ENCODE measurements at regions not wholly inside any gene's neighbourhood (a gene's known extent, or its start where the extent isn't known, plus 50 kb on each side); places are given as distances from the start of the nearest gene placed in this dataset.
"Not testable (repeated sequence)": the region's sequence is repeated elsewhere in the genome, so short reads cannot be mapped to it uniquely, and the experiment has no call there.

DNA sequence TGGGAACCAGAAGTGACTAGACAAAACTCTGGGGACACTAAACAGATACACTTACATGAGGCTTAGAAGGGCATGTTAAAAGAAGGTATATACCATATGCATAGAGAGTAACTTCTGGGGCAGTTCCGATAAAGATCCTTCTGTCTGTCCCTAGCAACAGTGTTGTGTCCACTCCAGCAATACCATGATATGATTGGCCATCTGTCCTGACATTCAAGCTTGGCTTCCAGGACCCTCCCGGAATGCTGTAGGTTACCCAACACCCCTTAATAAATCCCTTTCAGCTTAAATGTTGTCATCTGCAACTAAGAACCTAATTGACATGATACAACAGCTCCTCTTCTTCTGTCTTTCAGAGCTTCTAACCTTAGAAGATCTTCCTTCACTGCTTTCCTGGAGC is 307.7 kb downstream of the OMA1 start:
- Mint-ChIP-seq H3K36me3 (ENCODE audit: low read depth) (no peaks in the 10 kb centered on the region), H3K4me1 (no peaks in the 10 kb centered on the region), H3K27me3 (peaks cover 6% of the 10 kb centered on the region), H3K4me3 (no peak overlapping the region), H3K9me3 (no peaks in the 10 kb centered on the region), H3K27ac (no peak overlapping the region)
- DNase-seq (no peak), ATAC-seq (no peak)

DNA sequence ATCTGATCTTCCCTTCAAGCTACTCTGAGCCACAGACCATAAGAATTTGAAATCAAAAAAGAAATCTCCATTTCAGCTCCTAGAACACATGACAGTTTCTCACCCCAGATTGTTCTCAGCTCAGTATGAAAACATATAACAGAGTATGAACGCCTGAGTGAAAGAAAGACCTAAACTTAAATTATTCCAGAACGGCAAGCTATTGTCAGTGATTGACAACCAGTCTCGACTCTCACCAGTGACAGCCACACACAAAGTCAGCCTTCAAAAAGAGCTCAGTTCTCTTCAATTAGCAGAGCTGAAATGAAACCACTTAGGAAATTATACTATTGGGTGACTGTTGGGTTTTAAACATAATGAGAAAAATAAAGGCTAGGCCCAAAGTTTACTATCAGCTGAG is 312.8 kb downstream of the OMA1 start:
- Mint-ChIP-seq H3K4me1 (no peaks in the 10 kb centered on the region), H3K27ac (no peak overlapping the region), H3K4me3 (no peak overlapping the region), H3K27me3 (peaks cover 6% of the 10 kb centered on the region), H3K9me3 (no peaks in the 10 kb centered on the region), H3K36me3 (ENCODE audit: low read depth) (no peaks in the 10 kb centered on the region)
- DNase-seq (no peak), ATAC-seq (no peak)

DNA sequence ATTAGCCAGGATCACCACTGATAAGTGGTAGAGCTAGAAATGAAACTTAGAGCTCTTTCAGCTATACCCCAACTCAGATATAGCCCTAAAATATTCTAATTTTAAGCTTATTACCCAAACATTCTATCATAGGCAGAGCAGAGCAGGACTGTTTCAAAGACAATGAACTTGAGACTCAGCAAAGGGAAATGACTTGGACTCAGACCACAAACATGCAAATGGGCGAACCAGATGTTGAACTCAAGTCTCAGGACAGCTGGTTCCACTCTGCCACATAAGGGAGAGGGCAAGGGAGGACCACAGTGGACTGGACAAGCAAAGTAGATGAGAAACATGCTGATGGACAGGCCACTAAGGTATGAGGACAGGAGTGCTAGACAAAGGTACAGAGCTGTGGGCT is 315.3 kb downstream of the OMA1 start:
- Mint-ChIP-seq H3K27ac (no peak overlapping the region), H3K36me3 (ENCODE audit: low read depth) (no peaks in the 10 kb centered on the region), H3K9me3 (no peaks in the 10 kb centered on the region), H3K4me3 (no peak overlapping the region), H3K27me3 (peaks cover 2% of the 10 kb centered on the region), H3K4me1 (no peaks in the 10 kb centered on the region)
- ATAC-seq (no peak), DNase-seq (no peak)

DNA sequence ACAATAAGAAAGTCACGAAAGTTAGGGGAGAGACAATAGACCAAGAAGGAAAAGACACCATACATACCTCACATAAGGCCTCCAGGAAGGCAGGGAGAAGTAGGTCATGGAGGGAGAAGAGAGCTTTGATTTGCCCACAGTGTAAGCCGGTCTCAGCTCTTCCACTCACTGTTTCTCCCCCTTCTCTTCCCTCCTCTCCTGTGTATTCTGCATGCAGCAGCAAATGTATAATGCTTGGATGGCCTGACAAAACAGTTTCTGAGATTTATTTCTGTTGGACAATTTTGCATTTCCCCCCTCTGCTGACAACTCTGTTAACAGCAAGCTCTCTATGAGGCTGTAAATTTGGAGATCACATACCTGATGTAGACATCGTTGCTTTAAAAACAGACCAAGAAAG is 318.9 kb downstream of the OMA1 start:
- DNase-seq (no peak), ATAC-seq (no peak)
- no peak overlapping the region for H3K27ac Mint-ChIP-seq
- H3K27me3 Mint-ChIP-seq = no peaks in the 10 kb centered on the region
- no peak overlapping the region for H3K4me3 Mint-ChIP-seq
- no peaks in the 10 kb centered on the region for H3K9me3 Mint-ChIP-seq
- no peaks in the 10 kb centered on the region for H3K36me3 Mint-ChIP-seq (ENCODE audit: low read depth)
- no peaks in the 10 kb centered on the region for H3K4me1 Mint-ChIP-seq

DNA sequence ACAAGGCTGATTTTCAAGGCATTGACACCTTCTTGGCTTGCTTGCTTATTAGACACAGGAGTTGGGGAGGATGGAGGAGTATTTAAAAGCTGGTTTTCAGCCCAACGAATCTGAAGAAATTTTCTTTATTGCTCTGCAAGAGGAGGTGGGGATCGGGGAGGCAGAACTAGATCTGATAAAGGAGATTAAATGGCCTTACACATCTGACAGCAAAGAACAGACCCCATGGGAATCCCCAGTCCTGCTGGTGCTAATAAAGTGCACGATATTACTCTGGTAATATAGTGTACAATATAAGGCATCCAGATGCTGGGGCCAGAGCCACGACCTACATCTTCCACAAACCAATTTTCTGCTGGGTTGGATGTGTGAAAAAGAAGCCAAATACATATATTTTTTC is 323.0 kb downstream of the OMA1 start:
- H3K36me3 Mint-ChIP-seq (ENCODE audit: low read depth) = no peaks in the 10 kb centered on the region
- no peak overlapping the region for H3K4me3 Mint-ChIP-seq
- DNase-seq (no peak), ATAC-seq (no peak)
- H3K9me3 Mint-ChIP-seq = no peaks in the 10 kb centered on the region
- H3K4me1 Mint-ChIP-seq = no peaks in the 10 kb centered on the region
- H3K27me3 Mint-ChIP-seq = no peaks in the 10 kb centered on the region
- H3K27ac Mint-ChIP-seq = no peak overlapping the region

DNA sequence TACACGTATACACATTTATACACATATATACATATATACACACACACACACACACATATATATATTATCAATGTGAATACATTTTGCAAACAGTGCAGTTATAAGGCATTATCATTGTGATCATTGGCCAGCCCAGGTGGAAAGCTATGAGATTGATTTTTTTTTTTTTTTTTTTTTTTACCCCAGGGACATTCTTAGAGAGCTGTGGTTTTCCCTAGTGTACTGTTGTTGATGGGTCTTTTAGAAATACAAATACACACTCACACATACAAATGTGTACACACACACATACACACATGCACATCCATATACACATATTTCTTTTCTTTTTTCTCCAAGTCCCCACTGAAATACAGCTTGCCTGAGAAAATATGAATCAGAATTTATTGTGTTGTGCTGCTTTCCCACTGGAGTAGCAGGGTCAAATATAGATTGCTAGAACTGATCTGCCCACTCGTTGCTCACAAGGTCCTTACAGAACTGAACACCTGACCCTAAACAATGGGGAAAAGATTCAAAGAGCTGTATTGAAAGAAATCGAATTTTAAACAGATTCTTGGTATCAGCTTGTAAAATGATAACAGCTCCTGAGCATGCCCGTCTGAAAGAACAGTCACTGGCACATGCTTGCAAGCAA is 325.6 kb downstream of the OMA1 start:
- H3K27ac Mint-ChIP-seq = no peak overlapping the region
- H3K36me3 Mint-ChIP-seq (ENCODE audit: low read depth) = no peaks in the 10 kb centered on the region
- ATAC-seq (no peak), DNase-seq (no peak)
- H3K9me3 Mint-ChIP-seq = no peaks in the 10 kb centered on the region
- H3K4me3 Mint-ChIP-seq = no peak overlapping the region
- no peaks in the 10 kb centered on the region for H3K4me1 Mint-ChIP-seq
- no peaks in the 10 kb centered on the region for H3K27me3 Mint-ChIP-seq

DNA sequence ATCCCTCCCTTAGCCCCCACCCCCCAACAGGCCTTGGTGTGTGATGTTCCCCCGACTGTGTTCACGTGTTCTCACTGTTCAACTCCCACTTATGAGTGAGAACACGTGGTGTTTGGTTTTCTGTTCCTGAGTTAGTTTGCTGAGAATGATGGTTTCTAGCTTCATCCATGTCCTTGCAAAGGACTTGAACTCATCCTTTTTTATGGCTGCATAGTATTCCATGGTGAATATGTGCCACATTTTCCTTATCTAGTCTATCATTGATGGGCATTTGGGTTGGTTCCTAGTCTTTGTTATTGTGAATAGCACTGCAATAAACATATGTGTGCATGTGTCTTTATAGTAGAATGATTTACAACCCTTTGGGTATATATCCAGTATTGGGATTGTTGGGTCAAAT is 330.4 kb downstream of the OMA1 start:
- not testable (repeated sequence) for H3K27me3 Mint-ChIP-seq; H3K9me3 Mint-ChIP-seq; H3K27ac Mint-ChIP-seq; DNase-seq; H3K4me1 Mint-ChIP-seq; H3K36me3 Mint-ChIP-seq (ENCODE audit: low read depth); ATAC-seq; H3K4me3 Mint-ChIP-seq

DNA sequence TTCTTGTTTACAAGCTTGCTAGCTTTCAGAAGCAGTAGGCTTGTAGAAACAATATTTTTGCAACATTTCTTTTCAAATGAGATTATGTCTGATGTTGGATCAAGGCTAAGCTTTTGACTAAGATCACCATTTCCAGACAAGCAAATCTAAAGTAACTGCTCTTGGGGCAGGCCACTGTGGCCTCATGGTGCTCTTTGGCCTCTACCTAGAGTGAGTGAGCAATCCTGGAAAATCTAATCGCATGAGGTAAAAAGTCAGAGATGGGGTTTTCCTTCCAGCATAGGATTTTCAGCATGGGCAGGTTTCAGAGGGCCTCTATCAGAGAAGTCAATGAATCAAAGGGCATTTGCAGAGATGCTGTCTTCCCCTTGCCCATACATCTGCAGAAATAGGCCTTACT is 331.9 kb downstream of the OMA1 start:
- H3K4me3 Mint-ChIP-seq = no peak overlapping the region
- H3K4me1 Mint-ChIP-seq = no peaks in the 10 kb centered on the region
- no peaks in the 10 kb centered on the region for H3K9me3 Mint-ChIP-seq
- ATAC-seq = no peak
- no peaks in the 10 kb centered on the region for H3K36me3 Mint-ChIP-seq (ENCODE audit: low read depth)
- no peak overlapping the region for H3K27ac Mint-ChIP-seq
- peaks cover 3% of the 10 kb centered on the region for H3K27me3 Mint-ChIP-seq
- DNase-seq = no peak

DNA sequence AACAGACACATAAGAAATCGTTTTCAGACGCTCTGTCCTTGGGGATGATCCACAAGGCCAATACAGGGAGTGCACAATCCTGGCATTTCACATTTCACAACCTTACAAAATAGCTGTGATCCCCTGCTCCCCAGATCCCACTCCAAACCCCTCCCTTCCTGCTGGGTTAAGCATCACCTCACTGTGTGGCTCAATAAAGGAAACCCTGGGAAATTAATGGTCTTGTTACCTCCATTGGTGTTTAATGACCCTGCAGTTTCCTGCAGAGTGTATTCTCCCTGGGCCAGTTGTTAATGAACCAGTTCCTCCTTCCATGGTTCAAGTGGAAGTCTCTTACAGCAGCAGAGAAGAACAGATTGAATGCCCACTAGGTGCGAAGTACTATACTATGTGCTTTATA is 334.7 kb downstream of the OMA1 start:
- H3K4me1 Mint-ChIP-seq = no peaks in the 10 kb centered on the region
- no peaks in the 10 kb centered on the region for H3K36me3 Mint-ChIP-seq (ENCODE audit: low read depth)
- no peaks in the 10 kb centered on the region for H3K9me3 Mint-ChIP-seq
- DNase-seq (no peak), ATAC-seq (no peak)
- H3K27me3 Mint-ChIP-seq = peaks cover 3% of the 10 kb centered on the region
- no peak overlapping the region for H3K4me3 Mint-ChIP-seq
- H3K27ac Mint-ChIP-seq = no peak overlapping the region

DNA sequence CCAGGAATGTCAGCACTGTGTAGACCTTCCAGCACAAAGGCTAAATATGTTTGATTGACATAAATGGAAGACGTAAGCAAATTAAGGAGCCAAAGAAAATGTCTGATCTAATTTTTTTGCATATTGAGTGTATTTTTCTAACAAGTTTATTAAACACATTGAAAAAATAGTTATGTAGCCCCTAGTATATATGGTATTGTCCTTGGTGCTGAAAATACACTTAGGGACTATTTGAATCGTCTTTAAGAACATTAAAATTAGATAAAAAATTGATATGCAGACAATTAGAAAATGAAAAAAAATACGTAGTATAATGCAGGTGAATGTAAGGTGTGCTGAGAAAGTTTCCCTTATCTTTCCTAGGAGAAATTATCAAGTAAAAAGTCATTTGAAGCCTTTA is 337.0 kb downstream of the OMA1 start:
- H3K27me3 Mint-ChIP-seq = peaks cover 3% of the 10 kb centered on the region
- no peaks in the 10 kb centered on the region for H3K36me3 Mint-ChIP-seq (ENCODE audit: low read depth)
- ATAC-seq (no peak), DNase-seq (no peak)
- no peak overlapping the region for H3K27ac Mint-ChIP-seq
- no peaks in the 10 kb centered on the region for H3K4me1 Mint-ChIP-seq
- no peaks in the 10 kb centered on the region for H3K9me3 Mint-ChIP-seq
- no peak overlapping the region for H3K4me3 Mint-ChIP-seq

DNA sequence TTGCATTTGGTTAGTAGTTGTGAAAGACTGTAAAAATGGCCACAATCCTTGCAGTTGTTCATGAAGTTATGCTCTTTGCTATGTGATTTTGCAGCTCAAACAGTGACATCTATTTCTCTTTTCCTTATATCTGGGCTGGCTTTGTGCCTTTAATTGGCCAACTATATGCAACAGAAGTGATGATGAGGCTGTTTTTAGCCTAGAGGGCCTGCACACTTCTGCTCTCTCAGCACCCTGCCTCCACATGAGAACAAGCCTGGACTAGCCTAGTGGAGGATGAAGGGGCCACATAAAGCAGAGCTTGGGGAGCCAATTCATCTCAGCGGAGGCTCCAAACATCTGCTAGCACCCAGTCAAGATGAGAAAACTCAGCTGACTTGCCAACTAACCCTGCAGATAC is 339.8 kb downstream of the OMA1 start:
- peaks cover 3% of the 10 kb centered on the region for H3K27me3 Mint-ChIP-seq
- no peak overlapping the region for H3K27ac Mint-ChIP-seq
- DNase-seq (no peak), ATAC-seq (no peak)
- H3K4me1 Mint-ChIP-seq = no peaks in the 10 kb centered on the region
- no peaks in the 10 kb centered on the region for H3K36me3 Mint-ChIP-seq (ENCODE audit: low read depth)
- H3K9me3 Mint-ChIP-seq = no peaks in the 10 kb centered on the region
- H3K4me3 Mint-ChIP-seq = no peak overlapping the region

DNA sequence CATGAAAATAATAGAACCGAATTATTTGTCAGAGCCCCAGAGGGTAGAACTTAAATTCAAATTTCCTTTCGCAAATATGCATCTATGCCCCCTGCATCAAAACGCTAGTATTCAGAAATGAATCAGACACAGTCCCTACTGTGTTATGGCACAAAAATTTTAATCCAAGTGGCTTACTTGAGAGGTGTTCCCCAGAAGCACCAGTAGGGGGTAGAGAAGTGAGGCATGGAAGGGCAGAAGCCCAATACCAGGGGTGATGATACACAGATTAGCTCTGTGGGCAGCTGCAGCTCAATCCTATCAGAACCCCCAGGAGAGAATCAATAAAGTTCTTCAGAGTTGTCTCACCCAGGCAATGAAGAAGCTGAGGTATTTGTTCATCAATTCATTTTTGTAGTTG is 342.2 kb downstream of the OMA1 start:
- ATAC-seq (no peak), DNase-seq (no peak)

DNA sequence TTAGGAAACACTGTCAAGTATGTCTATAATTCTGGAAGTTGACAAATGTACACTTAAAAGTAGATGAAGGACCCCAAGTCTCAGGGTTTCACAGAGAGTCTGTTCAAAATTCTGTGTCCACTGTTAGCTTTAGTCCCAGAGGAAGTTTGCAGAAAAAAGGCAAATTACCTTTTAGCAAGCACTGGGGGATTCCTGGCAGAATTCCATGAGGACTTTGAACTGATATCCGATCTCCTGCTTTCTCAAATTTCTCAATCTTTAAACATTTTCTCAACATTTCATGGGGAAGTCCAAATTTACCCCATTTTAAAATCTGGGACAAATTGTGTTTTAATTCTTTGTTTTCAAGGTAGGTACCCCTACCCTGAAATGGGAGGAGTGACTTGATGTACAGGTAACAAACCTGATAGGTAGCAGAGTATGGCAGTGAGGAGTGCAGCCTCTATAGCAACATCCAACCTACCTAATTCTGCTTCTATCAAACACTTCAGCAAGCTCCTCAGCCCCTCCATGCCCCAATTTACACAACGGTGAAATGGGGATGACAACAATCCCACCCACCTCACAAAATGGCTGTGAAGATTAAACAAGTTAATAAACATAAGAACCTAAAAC is 344.9 kb downstream of the OMA1 start:
- H3K4me3 Mint-ChIP-seq = no peak overlapping the region
- H3K27me3 Mint-ChIP-seq = no peaks in the 10 kb centered on the region
- no peak for ATAC-seq
- H3K27ac Mint-ChIP-seq = no peak overlapping the region
- no peak for DNase-seq
- H3K36me3 Mint-ChIP-seq (ENCODE audit: low read depth) = no peaks in the 10 kb centered on the region
- no peaks in the 10 kb centered on the region for H3K4me1 Mint-ChIP-seq
- H3K9me3 Mint-ChIP-seq = no peaks in the 10 kb centered on the region

More for the DNA sequence above, 342.2 kb downstream of the OMA1 start:
- H3K9me3 Mint-ChIP-seq = no peaks in the 10 kb centered on the region
- no peaks in the 10 kb centered on the region for H3K4me1 Mint-ChIP-seq
- no peaks in the 10 kb centered on the region for H3K27me3 Mint-ChIP-seq
- no peak overlapping the region for H3K27ac Mint-ChIP-seq
- no peak overlapping the region for H3K4me3 Mint-ChIP-seq
- no peaks in the 10 kb centered on the region for H3K36me3 Mint-ChIP-seq (ENCODE audit: low read depth)

DNA sequence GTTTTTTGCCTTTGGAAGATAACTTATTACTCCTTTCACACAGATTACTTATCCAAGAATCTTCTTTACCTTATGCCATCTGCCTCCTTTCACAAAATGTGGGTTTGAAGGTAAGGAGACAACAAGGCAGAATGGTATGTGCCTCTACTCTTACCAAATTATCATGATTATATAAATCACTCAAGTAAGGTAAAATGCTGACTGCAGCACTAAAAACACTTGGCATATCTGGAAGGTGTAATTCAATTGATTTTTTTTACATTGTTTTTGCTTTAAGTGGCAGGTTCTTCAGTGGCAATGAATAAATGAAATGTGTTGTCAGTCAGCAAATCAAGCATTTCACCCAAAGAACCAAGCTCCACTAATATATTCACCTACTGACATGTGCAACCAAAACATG is 346.1 kb downstream of the OMA1 start:
- ATAC-seq = no peak
- H3K27ac Mint-ChIP-seq = no peak overlapping the region
- H3K4me3 Mint-ChIP-seq = no peak overlapping the region
- H3K36me3 Mint-ChIP-seq (ENCODE audit: low read depth) = no peaks in the 10 kb centered on the region
- no peaks in the 10 kb centered on the region for H3K27me3 Mint-ChIP-seq
- H3K9me3 Mint-ChIP-seq = no peaks in the 10 kb centered on the region
- H3K4me1 Mint-ChIP-seq = no peaks in the 10 kb centered on the region
- no peak for DNase-seq

DNA sequence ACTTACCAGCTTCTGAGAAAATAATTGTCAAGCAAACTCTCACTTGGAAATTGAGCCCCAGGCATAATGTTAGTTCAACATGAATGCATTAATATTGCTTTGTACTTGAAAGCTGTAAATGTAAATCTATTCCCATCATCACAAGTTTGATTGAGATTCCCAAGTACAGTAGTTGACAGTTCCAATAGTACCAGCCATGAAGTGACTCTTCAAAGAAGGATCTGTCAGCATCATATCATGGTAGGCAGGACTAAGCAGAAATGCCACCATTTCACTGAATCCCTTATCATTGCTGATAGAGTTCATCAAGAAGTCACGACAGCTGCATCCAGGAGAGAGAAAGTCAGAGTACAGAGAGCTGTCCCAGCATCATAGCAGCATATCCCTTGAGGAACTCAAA is 348.7 kb downstream of the OMA1 start:
- DNase-seq = no peak
- no peaks in the 10 kb centered on the region for H3K9me3 Mint-ChIP-seq
- no peaks in the 10 kb centered on the region for H3K36me3 Mint-ChIP-seq (ENCODE audit: low read depth)
- no peak overlapping the region for H3K27ac Mint-ChIP-seq
- H3K27me3 Mint-ChIP-seq = no peaks in the 10 kb centered on the region
- no peaks in the 10 kb centered on the region for H3K4me1 Mint-ChIP-seq
- no peak for ATAC-seq
- H3K4me3 Mint-ChIP-seq = no peak overlapping the region

Data from activated naive CD8-positive, alpha-beta T cell treated with anti-CD3 and anti-CD28 coated beads, Interleukin-2, amount 50 U/mL, for 24 hours (primary cell).